K562 (cell line): ENCODE measurements at regions not wholly inside any gene's neighbourhood (a gene's known extent, or its start where the extent isn't known, plus 50 kb on each side); places are given as distances from the start of the nearest gene placed in this dataset.

Experiments used
- ATAC-seq: fragments of 200-7000 bp; cut with Tn5 transposase; 3 replicates; pipeline ENCODE4 v1.9.1; 2020; ENCODE audit warnings: moderate library complexity
- BruUV-seq: library from RNA; stranded (reverse); fragments of 400-500 nt; replicated peaks from 2 replicates; lab custom pipeline; 2021; lab: Mats Ljungman, UMichigan
- CTCF ChIA-PET: fragments of 300-600 bp; formaldehyde crosslinking; extraction: SDS; loops from one replicate; lab custom pipeline; 2021; ENCODE audit warnings: low intra/inter-chr PET ratio; lab: Yijun Ruan, JAX
- POLR2A ChIA-PET: fragments of 300-600, 350-650 bp; sonication (Branson Sonifier 250); formaldehyde crosslinking; extraction: SDS; loops from one replicate; lab custom pipeline; 2021; ENCODE audit warnings: antibody characterized with exemption, inconsistent platforms; lab: Yijun Ruan, JAX
- DNase-seq, 4 experiments: peaks; one replicate each; pipeline versions ENCODE4 v3.0.0 to v3.0.0-alpha.2; 2011 to 2018; ENCODE audit warnings: low spot score in 3 of 4, mixed read lengths in 3 of 4; ENCODE audit errors: extremely low read depth in 1 of 4
- FAIRE-seq: peaks from 2 replicates; lab custom pipeline; 2011; peaks lifted over from hg19 to GRCh38; lab: Jason Lieb, UNC
- H2AFZ ChIP-seq: 2 replicates; pipeline ENCODE4 v1.6.0; 2011; ENCODE audit warnings: low read depth, low read length, control low read depth, inconsistent platforms
- H3K27ac ChIP-seq: fragments of 200-600 bp; 3 replicates; pipeline ENCODE4 v1.8.0; 2011; ENCODE audit warnings: low read depth, mild to moderate bottlenecking, control low read depth, inconsistent platforms, low read length, moderate library complexity, mixed read lengths; ENCODE audit errors: extremely low read depth
- H3K27me3 ChIP-seq, 2 experiments: fragments of 300-600 bp in 1 of 2; 2 replicates in 1 of 2; 3 replicates in 1 of 2; pipeline versions ENCODE4 v1.6.0 to v1.8.0; 2011; ENCODE audit warnings: inconsistent platforms in 2 of 2, low read length in 2 of 2, mild to moderate bottlenecking in 1 of 2, mixed read lengths in 1 of 2, moderate library complexity in 1 of 2; ENCODE audit not compliant: control insufficient read depth in 2 of 2, insufficient read depth in 2 of 2
- H3K36me3 ChIP-seq: fragments of 300-600 bp; 3 replicates; pipeline ENCODE4 v1.8.0; 2011; ENCODE audit warnings: mild to moderate bottlenecking, low read length, inconsistent platforms; ENCODE audit not compliant: control insufficient read depth, insufficient read depth
- H3K4me1 ChIP-seq, 2 experiments: fragments of 200-600 bp in 1 of 2; replicated peaks in 1 of 2; 2 replicates in 1 of 2; 3 replicates in 1 of 2; pipeline versions ENCODE4 v1.5.1 to v1.8.0; 2011; ENCODE audit warnings: inconsistent platforms in 2 of 2, low read length in 2 of 2, mild to moderate bottlenecking in 1 of 2, mixed read lengths in 1 of 2, moderate library complexity in 1 of 2; ENCODE audit not compliant: control insufficient read depth in 2 of 2, insufficient read depth in 2 of 2
- H3K4me2 ChIP-seq: 2 replicates; pipeline ENCODE4 v1.6.1; 2011; ENCODE audit warnings: low read length, control low read depth, inconsistent platforms, mixed read lengths; ENCODE audit not compliant: insufficient read depth
- H3K4me3 ChIP-seq: fragments of 200-600 bp; sonication (generic), shearing (Covaris generic); 2 replicates; pipeline ENCODE4 v1.5.1; 2016; ENCODE audit warnings: control low read depth, inconsistent platforms
- H3K79me2 ChIP-seq: fragments of 200-600 bp; 3 replicates; pipeline ENCODE4 v1.8.0; 2011; ENCODE audit warnings: low read length, inconsistent platforms; ENCODE audit not compliant: control insufficient read depth, insufficient read depth
- H3K9ac ChIP-seq, 2 experiments: 2 replicates each; pipeline versions ENCODE4 v1.6.0 to v1.6.1; 2011; ENCODE audit warnings: low read depth in 2 of 2, low read length in 2 of 2, control low read depth in 1 of 2, inconsistent platforms in 1 of 2, mild to moderate bottlenecking in 1 of 2, mixed read lengths in 1 of 2; ENCODE audit not compliant: insufficient read depth in 1 of 2
- H3K9me1 ChIP-seq: one replicate; pipeline ENCODE4 v1.6.0; 2011; ENCODE audit warnings: inconsistent platforms, mild to moderate bottlenecking, low read length, moderate library complexity; ENCODE audit not compliant: control insufficient read depth, insufficient read depth
- H3K9me3 ChIP-seq: replicated peaks from 2 replicates; pipeline ENCODE4 v1.5.1; 2011; ENCODE audit warnings: low read depth, low read length, inconsistent platforms; ENCODE audit not compliant: control insufficient read depth, insufficient read depth
- H4K20me1 ChIP-seq: replicated peaks from 2 replicates; pipeline ENCODE4 v1.6.1; 2011; ENCODE audit warnings: low read length, inconsistent platforms, mixed read lengths; ENCODE audit not compliant: control insufficient read depth, insufficient read depth
- FOXM1 ChIP-seq, 2 experiments: fragments of 450-650 bp in 1 of 2; sonication (generic) in 1 of 2; formaldehyde crosslinking in 1 of 2; IDR thresholded peaks; 2 replicates each; pipeline versions ENCODE4 v1.6.1 to v1.9.0; 2017 to 2022; ENCODE audit warnings: low read depth in 2 of 2, mild to moderate bottlenecking in 2 of 2, missing genetic modification reagents in 1 of 2, moderate library complexity in 1 of 2
- GABPB1 ChIP-seq: sonication (generic); formaldehyde crosslinking; IDR thresholded peaks from 2 replicates; pipeline ENCODE4 v1.8.0; 2022; ENCODE audit warnings: mild to moderate bottlenecking, missing genetic modification reagents
- GTF2E2 ChIP-seq: fragments of 200-800 bp; sonication (Bioruptor generic); IDR thresholded peaks from 2 replicates; pipeline ENCODE4 v1.6.1; 2016; ENCODE audit warnings: missing genetic modification characterization, missing compliant biosample characterization
- HES1 ChIP-seq: fragments of 450-650 bp; IDR thresholded peaks from 2 replicates; pipeline ENCODE4 v1.6.1; 2016; ENCODE audit warnings: low read depth, mild to moderate bottlenecking, moderate library complexity
- KDM2B ChIP-seq: fragments of 250-450 bp; sonication (Bioruptor Pico); IDR thresholded peaks from 2 replicates; pipeline ENCODE4 v1.8.0; 2021; ENCODE audit warnings: mild to moderate bottlenecking, moderate library complexity
- MYBL2 ChIP-seq, 2 experiments: fragments of 450-650 bp in 1 of 2; sonication (generic) in 1 of 2; formaldehyde crosslinking in 1 of 2; IDR thresholded peaks; 2 replicates each; pipeline versions ENCODE4 v1.6.1 to v1.8.1; 2017 to 2022; ENCODE audit warnings: borderline replicate concordance in 1 of 2, inconsistent platforms in 1 of 2, low read depth in 1 of 2, mild to moderate bottlenecking in 1 of 2, missing genetic modification reagents in 1 of 2, moderate library complexity in 1 of 2
- NFIC ChIP-seq: fragments of 450-650 bp; IDR thresholded peaks from 2 replicates; pipeline ENCODE4 v1.6.1; 2017; ENCODE audit warnings: mild to moderate bottlenecking, inconsistent platforms
- NFIX ChIP-seq: fragments of 250-450 bp; sonication (Bioruptor Pico); IDR thresholded peaks from 2 replicates; pipeline ENCODE4 v1.4.0; 2020; ENCODE audit warnings: low read depth, mild to moderate bottlenecking, moderate library complexity
- PRMT5 ChIP-seq: sonication (generic); formaldehyde crosslinking; IDR thresholded peaks from 2 replicates; pipeline ENCODE4 v1.5.0; 2020; ENCODE audit warnings: missing genetic modification reagents
- PTBP1 ChIP-seq: fragments of 200-400 bp; formaldehyde crosslinking; IDR thresholded peaks from 2 replicates; pipeline ENCODE4 v1.6.1; 2017; ENCODE audit warnings: low read depth, low read length
- RNF2 ChIP-seq: sonication (generic); IDR thresholded peaks from 2 replicates; pipeline ENCODE4 v1.6.1; 2016
- U2AF1 ChIP-seq: fragments of 200-400 bp; formaldehyde crosslinking; optimal IDR thresholded peaks from 2 replicates; pipeline ENCODE3; 2017; ENCODE audit warnings: mild to moderate bottlenecking, low read depth, low read length, moderate library complexity
- ZBTB8A ChIP-seq: fragments of 450-650 bp; IDR thresholded peaks from 2 replicates; pipeline ENCODE4 v1.6.1; 2018; ENCODE audit warnings: mild to moderate bottlenecking, moderate library complexity; ENCODE audit not compliant: partially characterized antibody
- ZNF197 ChIP-seq: fragments of 200-800 bp; sonication (Bioruptor generic); IDR thresholded peaks from 2 replicates; pipeline ENCODE4 v1.6.1; 2016; ENCODE audit warnings: low read depth, missing genetic modification characterization, missing compliant biosample characterization
- ZNF282 ChIP-seq: sonication (generic); formaldehyde crosslinking; IDR thresholded peaks from 2 replicates; pipeline ENCODE4 v1.8.1; 2023; ENCODE audit warnings: missing genetic modification reagents
- ZNF583 ChIP-seq: fragments of 250-450 bp; sonication (Bioruptor Pico); IDR thresholded peaks from 2 replicates; pipeline ENCODE4 v1.4.0; 2020
- ZNF644 ChIP-seq: fragments of 200-800 bp; sonication (Bioruptor generic); IDR thresholded peaks from 2 replicates; pipeline ENCODE4 v1.6.1; 2016; ENCODE audit warnings: low read depth, missing genetic modification characterization, missing compliant biosample characterization
- ZNF764 ChIP-seq: fragments of 250-450 bp; sonication (Bioruptor Pico); IDR thresholded peaks from 2 replicates; pipeline ENCODE4 v1.4.0; 2020; ENCODE audit warnings: low read depth, mild to moderate bottlenecking, moderate library complexity
- WGBS: fragments of 100-300 bp; shearing (Covaris generic); methylation state at CpG from one replicate; pipeline ENCODE4 v1.1.6; 2016; ENCODE audit warnings: low coverage, mixed read lengths; ENCODE audit not compliant: insufficient coverage; ENCODE audit errors: missing lambda C conversion rate; 5-methylcytosine and 5-hydroxymethylcytosine counted together
- in situ Hi-C: fragments of 300-500 bp; cut with MboI; formaldehyde crosslinking; loops from 4 replicates; pipeline ENCODE4 v1.15.0; 2018; ENCODE audit warnings: inconsistent platforms, mixed read lengths
- intact Hi-C: fragments of 100-400 bp; cut with micrococcal nuclease; formaldehyde crosslinking; loops from 2 replicates; pipeline ENCODE4 v1.14.2; 2022
- TF ChIP-seq, protein P1 (sequence below): fragments of 450-650 bp; IDR thresholded peaks from 2 replicates; pipeline ENCODE4 v1.6.1; 2016; ENCODE audit warnings: antibody characterized with exemption

DNA sequence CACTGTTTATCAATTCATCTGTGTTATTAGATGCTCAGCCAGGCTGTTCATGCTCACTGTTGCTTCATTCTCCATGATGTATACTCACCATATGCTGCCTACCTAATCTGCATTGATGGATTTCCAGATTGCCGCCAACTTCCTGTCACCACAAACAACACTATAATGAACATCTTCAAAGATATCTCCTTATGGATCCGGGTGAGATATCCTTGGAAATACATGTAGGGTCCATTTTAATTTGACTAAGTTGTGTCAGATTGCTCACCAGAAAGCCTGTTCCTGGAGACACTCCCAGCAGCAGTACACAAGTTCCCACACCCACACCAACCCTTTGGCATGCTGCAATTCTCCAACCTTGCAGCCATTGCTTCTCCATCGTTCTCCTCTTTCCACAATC lies 547.5 kb upstream of the TNP1 start:
- no peaks in the 10 kb centered on the region for H3K79me2 ChIP-seq
- H3K4me1 ChIP-seq: no peaks in the 10 kb centered on the region
- BruUV-seq: no TSS peak
- POLR2A ChIA-PET: no interaction called here
- H3K9ac ChIP-seq: no peak overlapping the region
- no peak overlapping the region for H2AFZ ChIP-seq
- ATAC-seq (no peak), FAIRE-seq (no peak), DNase-seq (no peak)
- H3K9me1 ChIP-seq: no peaks in the 10 kb centered on the region
- no peaks in the 10 kb centered on the region for H3K27me3 ChIP-seq
- in situ Hi-C loops (no loop called here), intact Hi-C loops (no loop called here)
- no peak overlapping the region for H3K4me3 ChIP-seq
- no peak overlapping the region for H3K4me2 ChIP-seq
- no peak for TF ChIP-seq ZNF197
- TF ChIP-seq ZNF583 (CRISPR knock-in tag): no peak
- TF ChIP-seq PRMT5 (CRISPR knock-in tag): no peak
- no peak for TF ChIP-seq GABPB1 (CRISPR knock-in tag)
- TF ChIP-seq, protein P1, sequence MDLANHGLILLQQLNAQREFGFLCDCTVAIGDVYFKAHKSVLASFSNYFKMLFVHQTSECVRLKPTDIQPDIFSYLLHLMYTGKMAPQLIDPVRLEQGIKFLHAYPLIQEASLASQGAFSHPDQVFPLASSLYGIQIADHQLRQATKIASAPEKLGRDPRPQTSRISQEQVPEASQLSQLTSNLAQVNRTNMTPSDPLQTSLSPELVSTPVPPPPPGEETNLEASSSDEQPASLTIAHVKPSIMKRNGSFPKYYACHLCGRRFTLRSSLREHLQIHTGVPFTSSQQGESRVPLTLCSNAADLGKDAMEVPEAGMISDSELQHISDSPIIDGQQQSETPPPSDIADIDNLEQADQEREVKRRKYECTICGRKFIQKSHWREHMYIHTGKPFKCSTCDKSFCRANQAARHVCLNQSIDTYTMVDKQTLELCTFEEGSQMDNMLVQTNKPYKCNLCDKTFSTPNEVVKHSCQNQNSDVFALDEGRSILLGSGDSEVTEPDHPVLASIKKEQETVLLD: no peak
- no peak for TF ChIP-seq RNF2
- TF ChIP-seq FOXM1 (IDR thresholded peaks at IDR 0.05; ENCODE audit: low read depth): no peak
- no peak for TF ChIP-seq FOXM1 (CRISPR knock-in tag; IDR thresholded peaks at IDR 0.05; ENCODE audit: low read depth)
- no peak for TF ChIP-seq ZNF644 (tag)
- no peak for TF ChIP-seq KDM2B (CRISPR knock-in tag)
- no peak for TF ChIP-seq ZNF764 (CRISPR knock-in tag)
- no peak for TF ChIP-seq NFIX (CRISPR knock-in tag)
- TF ChIP-seq MYBL2 (IDR thresholded peaks at IDR 0.05; ENCODE audit: low read depth): no peak
- TF ChIP-seq MYBL2 (CRISPR knock-in tag; IDR thresholded peaks at IDR 0.05; ENCODE audit: borderline replicate concordance): no peak
- TF ChIP-seq HES1: no peak
- no peak for TF ChIP-seq ZBTB8A
- TF ChIP-seq PTBP1: no peak
- no peak for TF ChIP-seq GTF2E2 (tag)
- no peak for TF ChIP-seq NFIC
- no peak for TF ChIP-seq ZNF282 (CRISPR knock-in tag)
- TF ChIP-seq U2AF1: no peak
- H3K27ac ChIP-seq: no peak overlapping the region
- no peaks in the 10 kb centered on the region for H4K20me1 ChIP-seq
- no peaks in the 10 kb centered on the region for H3K9me3 ChIP-seq
- CTCF ChIA-PET: no interaction called here
- 0% methylated on average over 3 of the region's 3 CpGs for WGBS
- H3K36me3 ChIP-seq: no peaks in the 10 kb centered on the region
